ENCODE measurements at regions not wholly inside any gene's neighbourhood (a gene's known extent, or its start where the extent isn't known, plus 50 kb on each side); places are given as distances from the start of the nearest gene placed in this dataset.

DNA sequence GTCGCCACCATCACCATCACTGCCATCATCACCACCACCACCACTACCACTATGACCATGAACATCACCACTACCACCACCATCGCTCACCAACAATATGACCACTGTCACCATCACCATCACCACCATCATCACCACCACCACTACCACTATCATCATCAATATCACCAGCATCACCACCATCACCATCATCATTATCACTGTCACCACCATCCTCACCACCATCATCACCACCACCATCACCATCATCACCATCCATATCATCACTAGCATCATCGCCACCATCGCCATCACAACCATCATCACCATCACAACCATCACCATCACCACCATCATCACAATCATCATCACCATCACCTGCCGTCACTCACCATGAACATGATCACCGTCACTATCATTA, 184.6 kb downstream of the SHANK2 start:
- no peak for DNase-seq (ENCODE audit: extremely low spot score, unreplicated experiment)
- H3K4me3 Mint-ChIP-seq (ENCODE audit: unreplicated experiment): no peak overlapping the region
- no peaks in the 10 kb centered on the region for H3K27me3 Mint-ChIP-seq (ENCODE audit: unreplicated experiment)
- no peaks in the 10 kb centered on the region for H3K4me1 Mint-ChIP-seq (ENCODE audit: unreplicated experiment)
- H3K27ac Mint-ChIP-seq (ENCODE audit: unreplicated experiment): no peak overlapping the region
- H3K9me3 Mint-ChIP-seq (ENCODE audit: unreplicated experiment): no peaks in the 10 kb centered on the region
- TF ChIP-seq CTCF (IDR thresholded peaks at IDR 0.05): no peak
- H3K36me3 Mint-ChIP-seq (ENCODE audit: unreplicated experiment): no peaks in the 10 kb centered on the region

- no peaks in the 10 kb centered on the region for H3K36me3 Mint-ChIP-seq (ENCODE audit: unreplicated experiment)
- H3K4me3 Mint-ChIP-seq (ENCODE audit: unreplicated experiment): no peak overlapping the region
- H3K4me1 Mint-ChIP-seq (ENCODE audit: unreplicated experiment): no peaks in the 10 kb centered on the region
- no peaks in the 10 kb centered on the region for H3K27me3 Mint-ChIP-seq (ENCODE audit: unreplicated experiment)
- no peak for TF ChIP-seq CTCF (IDR thresholded peaks at IDR 0.05)
- no peaks in the 10 kb centered on the region for H3K9me3 Mint-ChIP-seq (ENCODE audit: unreplicated experiment)
- no peak for DNase-seq (ENCODE audit: extremely low spot score, unreplicated experiment)
- no peak overlapping the region for H3K27ac Mint-ChIP-seq (ENCODE audit: unreplicated experiment)
Measured at GRCh38 chr11:71066311-71066710, 186.1 kb downstream of the SHANK2 start.

DNA sequence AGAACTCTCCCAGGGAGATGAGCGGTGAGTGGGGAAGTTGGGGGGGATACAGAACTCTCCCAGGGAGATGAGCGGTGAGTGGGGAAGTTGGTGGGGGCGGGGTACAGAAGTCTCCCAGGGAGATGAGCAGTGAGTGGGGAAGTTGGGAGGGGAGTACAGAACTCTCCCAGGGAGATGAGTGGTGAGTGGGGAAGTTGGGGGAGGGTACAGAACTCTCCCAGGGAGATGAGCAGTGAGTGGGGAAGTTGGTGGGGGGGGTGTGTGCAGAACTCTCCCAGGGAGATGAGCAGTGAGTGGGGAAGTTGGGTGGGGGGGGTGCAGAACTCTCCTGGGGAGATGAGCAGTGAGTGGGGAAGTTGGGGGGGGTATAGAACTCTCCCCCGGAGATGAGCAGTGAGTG, 186.5 kb downstream of the SHANK2 start:
- Mint-ChIP-seq H3K27me3 (ENCODE audit: unreplicated experiment) (no peaks in the 10 kb centered on the region), H3K9me3 (ENCODE audit: unreplicated experiment) (no peaks in the 10 kb centered on the region), H3K27ac (ENCODE audit: unreplicated experiment) (no peak overlapping the region), H3K4me3 (ENCODE audit: unreplicated experiment) (no peak overlapping the region), H3K4me1 (ENCODE audit: unreplicated experiment) (no peaks in the 10 kb centered on the region), H3K36me3 (ENCODE audit: unreplicated experiment) (no peaks in the 10 kb centered on the region)
- DNase-seq (ENCODE audit: extremely low spot score, unreplicated experiment): no peak
- TF ChIP-seq CTCF (IDR thresholded peaks at IDR 0.05): no peak

DNA sequence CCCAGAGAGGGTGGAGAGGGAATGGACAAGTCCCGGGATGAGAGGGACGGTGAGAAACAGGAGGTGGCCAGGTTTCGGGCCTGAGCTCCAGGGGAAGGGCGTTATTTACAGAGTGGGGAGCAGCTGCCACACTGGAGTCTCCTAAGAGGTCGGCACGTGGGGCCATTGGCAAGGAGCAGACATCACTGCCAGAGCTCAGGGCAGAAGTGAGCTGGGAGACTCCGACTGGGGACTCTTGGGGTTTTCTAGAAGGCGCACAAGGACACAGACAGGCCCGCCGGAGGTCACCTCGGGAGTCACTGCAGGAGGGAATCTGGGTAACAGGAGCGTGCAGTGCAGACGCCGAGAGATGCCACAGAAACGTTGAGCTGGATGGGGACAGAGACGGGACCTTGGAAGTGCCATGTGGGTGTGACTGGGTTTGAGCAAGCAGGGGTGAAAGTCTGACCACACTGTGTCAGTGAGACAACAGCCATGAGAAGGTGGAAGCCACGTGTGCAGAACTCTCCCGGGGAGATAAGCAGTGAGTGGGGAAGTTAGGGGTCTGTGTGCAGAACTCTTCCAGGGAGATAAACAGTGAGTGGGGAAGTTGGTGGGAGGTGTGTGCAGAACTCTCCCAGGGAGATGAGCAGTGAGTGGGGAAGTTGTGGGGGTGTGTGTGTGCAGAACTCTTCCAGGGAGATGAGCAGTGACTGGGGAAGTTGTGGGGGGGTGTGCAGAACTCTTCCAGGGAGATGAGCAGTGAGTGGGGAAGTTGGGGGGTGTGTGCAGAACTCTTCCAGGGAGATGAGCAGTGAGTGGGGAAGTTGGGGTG, 187.5 kb downstream of the SHANK2 start:
- Mint-ChIP-seq H3K27me3 (ENCODE audit: unreplicated experiment) (no peaks in the 10 kb centered on the region), H3K4me3 (ENCODE audit: unreplicated experiment) (no peak overlapping the region), H3K9me3 (ENCODE audit: unreplicated experiment) (no peaks in the 10 kb centered on the region), H3K36me3 (ENCODE audit: unreplicated experiment) (no peaks in the 10 kb centered on the region), H3K4me1 (ENCODE audit: unreplicated experiment) (no peaks in the 10 kb centered on the region), H3K27ac (ENCODE audit: unreplicated experiment) (no peak overlapping the region)
- no peak for DNase-seq (ENCODE audit: extremely low spot score, unreplicated experiment)
- TF ChIP-seq CTCF (IDR thresholded peaks at IDR 0.05): no peak

DNA sequence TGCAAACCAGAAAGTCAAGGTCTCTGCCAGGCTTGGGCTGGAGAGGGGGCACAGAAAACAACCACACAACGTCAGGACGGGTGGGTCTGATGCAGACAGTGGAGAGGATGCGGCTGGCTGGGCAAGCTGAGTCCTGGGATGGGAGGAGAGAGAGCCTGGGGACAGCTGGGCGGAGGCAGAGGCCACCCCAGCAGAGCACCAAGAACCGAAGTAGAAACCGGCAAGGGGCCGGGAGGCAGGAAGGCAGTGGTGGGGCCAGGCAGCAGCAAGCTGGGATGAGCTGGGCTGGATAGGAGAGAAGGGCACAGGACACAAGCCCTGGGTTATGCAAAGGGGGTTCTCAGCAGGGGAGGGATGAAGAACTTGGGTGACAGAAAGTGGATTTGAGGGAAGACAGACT, 188.2 kb downstream of the SHANK2 start:
- no peak for TF ChIP-seq CTCF (IDR thresholded peaks at IDR 0.05)
- Mint-ChIP-seq H3K4me1 (ENCODE audit: unreplicated experiment) (no peaks in the 10 kb centered on the region), H3K27ac (ENCODE audit: unreplicated experiment) (no peak overlapping the region), H3K36me3 (ENCODE audit: unreplicated experiment) (no peaks in the 10 kb centered on the region), H3K4me3 (ENCODE audit: unreplicated experiment) (no peak overlapping the region), H3K27me3 (ENCODE audit: unreplicated experiment) (no peaks in the 10 kb centered on the region), H3K9me3 (ENCODE audit: unreplicated experiment) (no peaks in the 10 kb centered on the region)
- DNase-seq (ENCODE audit: extremely low spot score, unreplicated experiment): no peak

Measured in osteocyte (in vitro differentiated cells).